ENCODE measurements at regions not wholly inside any gene's neighbourhood (a gene's known extent, or its start where the extent isn't known, plus 50 kb on each side); places are given as distances from the start of the nearest gene placed in this dataset.

GRCh38 chr3:180764481-180764880 lies 85.2 kb upstream of the CCDC39 start:
- TF ChIP-seq CTCF (IDR thresholded peaks at IDR 0.05) (no peak), POLR2A (IDR thresholded peaks at IDR 0.05) (no peak)
